Stomach smooth muscle (tissue), 2 donors: ENCODE measurements at regions not wholly inside any gene's neighbourhood (a gene's known extent, or its start where the extent isn't known, plus 50 kb on each side); places are given as distances from the start of the nearest gene placed in this dataset.

ENCODE experiments used
- H3K27ac ChIP-seq: one replicate; pipeline ENCODE4 v1.7.0; 2013; ENCODE audit warnings: mild to moderate bottlenecking, low read length, inconsistent platforms
- H3K27me3 ChIP-seq, 2 donors: one replicate each; pipeline ENCODE4 v1.7.0; 2013; ENCODE audit warnings: low read length in 2 of 2; ENCODE audit not compliant: insufficient read depth in 2 of 2, control insufficient read depth in 1 of 2
- H3K36me3 ChIP-seq, 2 donors: one replicate each; pipeline ENCODE4 v1.7.0; 2013; ENCODE audit warnings: low read length in 2 of 2; ENCODE audit not compliant: control insufficient read depth in 2 of 2, insufficient read depth in 2 of 2
- H3K4me1 ChIP-seq: one replicate; pipeline ENCODE4 v1.7.0; 2013; ENCODE audit warnings: low read length; ENCODE audit not compliant: control insufficient read depth, insufficient read depth
- H3K4me3 ChIP-seq, 2 donors: one replicate each; pipeline ENCODE4 v1.7.0; 2013; ENCODE audit warnings: low read length in 2 of 2
- H3K9ac ChIP-seq, 2 donors: one replicate each; pipeline ENCODE4 v1.7.0; 2013; ENCODE audit warnings: low read length in 2 of 2, mild to moderate bottlenecking in 1 of 2
- H3K9me3 ChIP-seq, 2 donors: one replicate each; pipeline ENCODE4 v1.7.0; 2013; ENCODE audit warnings: low read length in 2 of 2; ENCODE audit not compliant: control insufficient read depth in 2 of 2
- donor health status: healthy.
- donor health status: Pancreatic carcinoma.

DNA sequence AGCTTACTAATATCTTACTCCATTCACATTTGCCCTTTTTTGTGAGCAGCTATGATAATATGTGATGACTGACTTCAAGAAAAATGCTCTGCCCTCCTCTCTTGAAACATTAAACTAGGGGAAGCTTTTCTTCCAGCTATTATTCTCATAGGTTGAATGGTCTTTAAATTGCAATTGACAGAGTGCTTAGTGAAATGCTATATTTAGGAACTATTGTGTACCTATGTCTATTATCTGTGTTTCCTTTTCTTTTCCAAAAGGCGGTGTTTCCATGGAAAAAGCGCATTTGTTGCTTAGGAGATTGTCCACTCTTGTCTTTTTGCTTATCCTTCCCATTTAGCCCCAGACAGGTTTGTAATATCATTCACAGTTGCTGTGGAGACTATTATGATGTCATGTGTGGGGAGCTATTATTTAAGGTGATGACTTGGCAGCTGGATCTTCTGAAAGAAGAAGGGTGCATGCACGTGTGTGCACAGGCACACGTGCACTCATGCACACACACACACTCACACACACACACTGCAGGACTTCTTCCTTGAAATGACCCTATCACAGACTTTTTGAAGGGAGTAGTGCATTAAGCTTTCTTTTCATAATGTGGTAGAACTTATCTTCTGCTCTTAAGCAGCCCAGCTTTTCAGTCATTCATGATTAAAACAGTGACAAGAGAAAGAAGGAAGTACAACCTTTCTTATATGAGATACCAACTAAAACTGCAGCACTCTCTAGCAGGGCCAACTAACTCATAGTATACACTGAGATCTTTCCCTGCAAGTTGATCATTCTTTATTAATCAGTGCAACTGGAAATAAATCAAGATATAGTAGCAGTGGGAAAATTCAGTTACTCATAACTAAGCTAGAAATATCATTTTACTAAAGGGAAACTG is 340.8 kb upstream of the MTNR1B start:
- Histone ChIP-seq H3K27me3 (no peaks in the 10 kb centered on the region), H3K9ac (no peak overlapping the region), H3K9me3 (no peaks in the 10 kb centered on the region), H3K36me3 (no peaks in the 10 kb centered on the region), H3K27ac (no peak overlapping the region), H3K4me3 (no peak overlapping the region), H3K4me1 (no peaks in the 10 kb centered on the region)

GRCh38 chr11:92632495-92632894 is 337.0 kb upstream of the MTNR1B start:
- H3K9me3 ChIP-seq = no peaks in the 10 kb centered on the region
- H3K4me1 ChIP-seq = no peaks in the 10 kb centered on the region
- no peak overlapping the region for H3K27ac ChIP-seq
- H3K9ac ChIP-seq = no peak overlapping the region
- no peaks in the 10 kb centered on the region for H3K27me3 ChIP-seq
- H3K4me3 ChIP-seq = no peak overlapping the region
- H3K36me3 ChIP-seq = no peaks in the 10 kb centered on the region

- no peak overlapping the region for H3K27ac ChIP-seq
- no peaks in the 10 kb centered on the region for H3K4me1 ChIP-seq
- H3K36me3 ChIP-seq = no peaks in the 10 kb centered on the region
- no peak overlapping the region for H3K4me3 ChIP-seq
- H3K27me3 ChIP-seq = no peaks in the 10 kb centered on the region
- no peak overlapping the region for H3K9ac ChIP-seq
- no peaks in the 10 kb centered on the region for H3K9me3 ChIP-seq
These were observed 335.6 kb upstream of the MTNR1B start for GRCh38 chr11:92633820-92634219.

DNA sequence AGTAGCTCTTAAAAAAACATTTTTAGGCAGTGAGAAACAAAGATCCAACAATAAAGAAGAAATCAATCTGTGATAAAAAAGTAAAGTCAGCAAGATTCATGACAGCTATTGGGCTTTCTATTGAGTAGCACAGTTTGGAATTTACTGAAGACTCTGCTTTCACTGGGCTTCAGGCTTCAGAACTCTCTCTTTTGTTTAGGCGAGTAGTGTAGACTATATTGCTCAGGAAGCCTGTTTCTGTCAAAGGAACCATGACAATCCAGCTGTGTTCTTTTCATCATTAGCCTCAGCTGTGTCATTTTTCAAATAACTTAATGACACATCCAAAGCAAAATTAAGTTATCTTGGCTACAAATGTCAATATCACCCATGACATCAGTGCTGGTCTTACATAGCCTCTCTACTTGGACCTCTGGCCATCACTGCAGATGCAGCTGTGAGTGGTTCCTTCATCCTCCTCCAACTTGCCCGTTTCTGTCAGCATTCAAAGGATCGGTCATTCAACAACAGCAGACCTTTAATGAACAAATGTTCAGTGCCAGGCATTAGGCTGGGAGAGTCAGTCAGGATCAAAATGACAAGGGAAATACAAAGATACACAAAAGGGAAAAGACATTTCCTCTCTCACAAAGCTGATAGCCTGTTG is 332.8 kb upstream of the MTNR1B start:
- no peaks in the 10 kb centered on the region for H3K36me3 ChIP-seq
- no peak overlapping the region for H3K27ac ChIP-seq
- H3K27me3 ChIP-seq = no peaks in the 10 kb centered on the region

GRCh38 chr11:92638678-92639077 is 330.8 kb upstream of the MTNR1B start:
- Histone ChIP-seq H3K9ac (no peak overlapping the region), H3K4me3 (no peak overlapping the region), H3K36me3 (no peaks in the 10 kb centered on the region), H3K4me1 (peaks cover 8% of the 10 kb centered on the region), H3K9me3 (peaks cover 0 to 2% of the 10 kb centered on the region in 2 donors), H3K27ac (no peak overlapping the region), H3K27me3 (no peaks in the 10 kb centered on the region)

More for the DNA sequence above, 332.8 kb upstream of the MTNR1B start:
- Histone ChIP-seq H3K4me1 (no peaks in the 10 kb centered on the region), H3K9me3 (no peaks in the 10 kb centered on the region), H3K4me3 (no peak overlapping the region), H3K9ac (no peak overlapping the region)

DNA sequence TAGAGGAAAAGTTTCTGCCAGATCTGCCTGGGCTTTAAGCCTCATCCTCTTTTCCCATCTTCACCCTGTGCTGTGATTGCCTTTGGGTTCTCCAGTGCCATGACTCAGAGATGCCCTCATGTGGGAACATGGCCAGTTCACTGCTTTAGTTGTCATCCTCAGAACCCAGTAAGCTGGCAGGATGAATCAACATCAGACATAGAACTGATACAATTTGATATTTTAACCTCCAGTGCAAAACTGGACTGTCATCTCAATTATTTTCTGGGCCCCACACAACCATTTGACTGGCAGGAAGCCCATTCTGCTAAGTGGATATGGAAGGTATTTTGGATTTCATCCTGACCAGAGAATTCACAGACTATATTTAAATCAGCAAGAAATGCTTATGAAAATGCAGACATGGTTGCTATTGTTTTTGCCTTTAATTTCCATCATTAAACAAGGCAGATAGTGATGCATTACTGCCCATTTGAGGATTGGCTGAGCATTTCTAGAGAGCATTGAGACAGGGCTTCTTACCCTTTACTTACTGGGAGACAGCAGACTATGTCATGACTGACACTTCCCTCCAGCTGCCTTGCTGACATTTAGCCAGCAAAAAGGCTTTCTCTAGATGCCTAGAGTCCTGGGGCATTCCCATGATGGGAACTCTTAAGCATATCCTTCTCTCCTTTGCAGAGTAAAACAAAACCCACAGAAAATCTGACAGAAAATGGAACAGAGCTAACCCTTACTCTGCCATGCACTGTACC is 327.1 kb upstream of the MTNR1B start:
- Histone ChIP-seq H3K4me3 (no peak overlapping the region), H3K9me3 (peaks cover 0 to 2% of the 10 kb centered on the region in 2 donors), H3K27ac (no peak overlapping the region), H3K9ac (no peak overlapping the region), H3K27me3 (no peaks in the 10 kb centered on the region), H3K4me1 (peaks cover 8% of the 10 kb centered on the region), H3K36me3 (no peaks in the 10 kb centered on the region)

DNA sequence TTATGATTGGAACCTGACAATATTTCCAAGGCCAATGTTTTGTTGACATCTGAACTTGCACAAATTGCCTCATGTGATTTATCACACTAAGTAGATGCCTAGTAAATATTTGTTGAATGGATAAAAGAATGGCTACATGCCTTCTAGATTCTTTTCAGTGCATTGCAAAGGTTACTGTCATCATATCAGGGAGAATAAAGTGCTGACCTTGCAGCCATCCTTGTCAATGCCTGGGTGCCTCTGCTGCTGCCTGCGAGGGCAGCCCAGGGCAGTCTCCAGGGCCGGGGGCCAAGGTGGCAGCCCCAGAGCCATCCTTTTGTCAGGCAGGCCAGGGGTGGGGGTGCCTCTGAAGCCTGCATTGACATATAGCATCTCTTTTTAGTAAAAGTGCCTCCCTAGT is 325.6 kb upstream of the MTNR1B start:
- no peak overlapping the region for H3K4me3 ChIP-seq

DNA sequence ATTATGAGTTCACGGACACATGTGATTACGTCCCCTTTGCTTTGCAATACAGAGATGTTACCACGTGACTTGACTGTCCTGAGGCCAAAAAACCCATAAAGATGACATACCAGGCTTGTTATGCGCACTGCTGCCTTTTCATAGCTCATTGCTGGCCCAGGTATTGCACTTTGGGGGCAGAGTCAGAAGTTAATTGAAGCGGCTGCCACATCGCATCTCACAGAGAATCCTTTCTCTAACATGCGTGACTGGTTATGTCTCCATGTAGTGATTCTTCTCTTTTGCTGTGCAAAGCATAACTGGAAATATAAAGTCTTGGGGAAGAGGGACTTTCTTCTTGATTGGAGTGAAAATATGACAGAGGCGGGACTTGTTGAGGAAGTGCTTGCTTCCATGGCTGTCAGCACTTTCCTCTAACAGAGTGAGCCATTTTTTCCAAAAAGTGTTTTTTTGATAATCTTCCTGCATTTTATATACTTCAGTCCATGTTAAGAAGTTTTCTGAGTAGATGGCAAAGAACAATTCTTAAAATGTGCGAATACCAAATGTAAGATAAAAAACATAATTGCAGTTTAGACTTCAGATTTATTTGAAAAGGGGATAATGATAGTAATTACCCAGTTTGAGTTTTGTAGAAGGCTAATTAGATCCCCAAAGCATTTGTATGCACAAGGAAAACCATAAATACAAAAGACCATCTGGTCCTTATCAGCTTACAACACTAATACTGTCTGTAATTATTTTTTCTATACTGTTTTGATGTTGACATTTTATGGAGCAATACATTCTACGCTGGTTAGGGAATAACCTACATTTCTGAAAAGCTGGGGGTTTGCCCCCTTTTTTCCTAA is 324.6 kb upstream of the MTNR1B start:
- H3K27me3 ChIP-seq = no peaks in the 10 kb centered on the region
- H3K4me3 ChIP-seq = no peak overlapping the region
- H3K4me1 ChIP-seq = peaks cover 8% of the 10 kb centered on the region
- H3K9ac ChIP-seq = no peak overlapping the region
- H3K36me3 ChIP-seq = no peaks in the 10 kb centered on the region
- H3K9me3 ChIP-seq = peaks cover 0 to 2% of the 10 kb centered on the region in 2 donors
- no peak overlapping the region for H3K27ac ChIP-seq

More for the DNA sequence above, 325.6 kb upstream of the MTNR1B start:
- Histone ChIP-seq H3K27ac (no peak overlapping the region), H3K4me1 (peaks cover 8% of the 10 kb centered on the region), H3K9ac (no peak overlapping the region), H3K27me3 (no peaks in the 10 kb centered on the region), H3K9me3 (peaks cover 0 to 2% of the 10 kb centered on the region in 2 donors), H3K36me3 (no peaks in the 10 kb centered on the region)

DNA sequence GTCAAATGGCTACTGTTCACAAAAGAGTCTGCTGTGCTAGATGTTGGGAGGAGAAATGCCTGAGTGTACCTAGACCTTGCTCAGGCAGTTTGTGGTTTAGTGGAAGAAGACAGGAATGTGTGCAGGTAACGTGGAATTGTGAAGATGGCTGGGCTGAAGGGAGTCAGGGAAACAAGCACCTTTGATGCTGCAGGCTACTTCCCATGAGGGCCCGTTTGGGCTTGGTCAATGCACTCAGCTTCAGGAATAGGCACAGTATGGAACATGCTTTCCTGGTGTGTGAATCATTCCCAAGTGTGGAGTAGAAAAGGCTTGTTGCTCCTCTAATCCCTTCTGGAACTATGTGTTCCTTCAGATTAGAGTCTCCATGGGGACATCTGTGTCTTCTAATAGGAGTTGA is 318.3 kb upstream of the MTNR1B start:
- Histone ChIP-seq H3K9ac (no peak overlapping the region), H3K4me1 (no peaks in the 10 kb centered on the region), H3K27me3 (no peaks in the 10 kb centered on the region), H3K9me3 (no peaks in the 10 kb centered on the region), H3K4me3 (no peak overlapping the region), H3K36me3 (no peaks in the 10 kb centered on the region), H3K27ac (no peak overlapping the region)

- H3K4me1 ChIP-seq = no peaks in the 10 kb centered on the region
- H3K36me3 ChIP-seq = no peaks in the 10 kb centered on the region
- H3K27ac ChIP-seq = no peak overlapping the region
- no peak overlapping the region for H3K4me3 ChIP-seq
- no peaks in the 10 kb centered on the region for H3K27me3 ChIP-seq
- no peak overlapping the region for H3K9ac ChIP-seq
- H3K9me3 ChIP-seq = no peaks in the 10 kb centered on the region
These were observed 316.0 kb upstream of the MTNR1B start for GRCh38 chr11:92653454-92653853.
